Glutamatergic neuron (in vitro differentiated cells): ENCODE measurements at regions not wholly inside any gene's neighbourhood (a gene's known extent, or its start where the extent isn't known, plus 50 kb on each side); places are given as distances from the start of the nearest gene placed in this dataset.

ENCODE experiments used
- DNase-seq: peaks from one replicate; pipeline ENCODE4 v3.0.0; 2022
- H3K27ac Mint-ChIP-seq: one replicate; pipeline ENCODE4 v1.8.0; 2020; ENCODE audit warnings: mild to moderate bottlenecking, mixed read lengths, inconsistent platforms; ENCODE audit not compliant: unreplicated experiment
- H3K27me3 Mint-ChIP-seq: one replicate; pipeline ENCODE4 v1.8.0; 2020; ENCODE audit warnings: mild to moderate bottlenecking, moderate library complexity, mixed read lengths, inconsistent platforms; ENCODE audit not compliant: unreplicated experiment
- H3K36me3 Mint-ChIP-seq: one replicate; pipeline ENCODE4 v1.8.0; 2020; ENCODE audit warnings: mild to moderate bottlenecking, mixed read lengths, inconsistent platforms; ENCODE audit not compliant: unreplicated experiment
- H3K4me1 Mint-ChIP-seq: one replicate; pipeline ENCODE4 v1.8.0; 2020; ENCODE audit warnings: mild to moderate bottlenecking, low read depth, mixed read lengths, inconsistent platforms; ENCODE audit not compliant: unreplicated experiment
- H3K4me3 Mint-ChIP-seq: one replicate; pipeline ENCODE4 v1.8.0; 2020; ENCODE audit warnings: mild to moderate bottlenecking, mixed read lengths, inconsistent platforms; ENCODE audit not compliant: unreplicated experiment
- H3K9me3 Mint-ChIP-seq: one replicate; pipeline ENCODE4 v1.8.0; 2020; ENCODE audit warnings: mild to moderate bottlenecking, moderate library complexity, mixed read lengths, inconsistent platforms; ENCODE audit not compliant: unreplicated experiment
- TF ChIP-seq, protein P1 (sequence below): fragments of 200-600 bp; sonication (generic); IDR thresholded peaks from one replicate; pipeline ENCODE4 v1.5.0; 2021; ENCODE audit not compliant: partially characterized antibody, unreplicated experiment

DNA sequence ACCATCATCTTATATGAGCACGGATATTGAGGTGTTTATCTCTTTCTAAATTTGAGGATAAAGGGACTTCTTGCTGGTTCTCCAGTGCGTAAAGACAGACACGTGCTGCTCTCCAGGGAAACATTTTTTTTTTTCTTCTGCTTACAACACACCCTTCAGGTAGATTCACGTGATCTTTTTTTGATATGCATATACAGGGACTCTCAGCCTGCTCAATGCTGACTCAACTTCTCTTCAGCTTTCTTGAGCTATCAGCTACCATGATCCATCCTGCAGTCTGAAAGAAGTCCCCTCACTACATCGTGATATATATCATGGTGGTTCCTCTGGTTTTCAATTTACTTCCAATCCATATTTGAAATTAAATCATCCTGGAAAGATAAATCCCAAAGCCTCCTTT lies 87.1 kb upstream of the SLITRK3 start:
- Mint-ChIP-seq H3K27me3 (no peaks in the 10 kb centered on the region), H3K9me3 (no peaks in the 10 kb centered on the region), H3K36me3 (no peaks in the 10 kb centered on the region), H3K4me3 (no peak overlapping the region), H3K4me1 (peaks cover 5% of the 10 kb centered on the region), H3K27ac (no peak overlapping the region)
- DNase-seq, result no peak
- TF ChIP-seq, protein P1, sequence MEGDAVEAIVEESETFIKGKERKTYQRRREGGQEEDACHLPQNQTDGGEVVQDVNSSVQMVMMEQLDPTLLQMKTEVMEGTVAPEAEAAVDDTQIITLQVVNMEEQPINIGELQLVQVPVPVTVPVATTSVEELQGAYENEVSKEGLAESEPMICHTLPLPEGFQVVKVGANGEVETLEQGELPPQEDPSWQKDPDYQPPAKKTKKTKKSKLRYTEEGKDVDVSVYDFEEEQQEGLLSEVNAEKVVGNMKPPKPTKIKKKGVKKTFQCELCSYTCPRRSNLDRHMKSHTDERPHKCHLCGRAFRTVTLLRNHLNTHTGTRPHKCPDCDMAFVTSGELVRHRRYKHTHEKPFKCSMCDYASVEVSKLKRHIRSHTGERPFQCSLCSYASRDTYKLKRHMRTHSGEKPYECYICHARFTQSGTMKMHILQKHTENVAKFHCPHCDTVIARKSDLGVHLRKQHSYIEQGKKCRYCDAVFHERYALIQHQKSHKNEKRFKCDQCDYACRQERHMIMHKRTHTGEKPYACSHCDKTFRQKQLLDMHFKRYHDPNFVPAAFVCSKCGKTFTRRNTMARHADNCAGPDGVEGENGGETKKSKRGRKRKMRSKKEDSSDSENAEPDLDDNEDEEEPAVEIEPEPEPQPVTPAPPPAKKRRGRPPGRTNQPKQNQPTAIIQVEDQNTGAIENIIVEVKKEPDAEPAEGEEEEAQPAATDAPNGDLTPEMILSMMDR, result no peak

- Mint-ChIP-seq H3K27me3 (no peaks in the 10 kb centered on the region), H3K9me3 (no peaks in the 10 kb centered on the region), H3K36me3 (no peaks in the 10 kb centered on the region), H3K4me1 (peaks cover 5% of the 10 kb centered on the region), H3K27ac (no peak overlapping the region), H3K4me3 (no peak overlapping the region)
- TF ChIP-seq, protein P1, result no peak
- DNase-seq, result no peak
These were observed 83.3 kb upstream of the SLITRK3 start for GRCh38 chr3:165279471-165279870.

- H3K27me3 Mint-ChIP-seq, result no peaks in the 10 kb centered on the region
- no peak overlapping the region for H3K27ac Mint-ChIP-seq
- H3K9me3 Mint-ChIP-seq, result no peaks in the 10 kb centered on the region
- no peaks in the 10 kb centered on the region for H3K36me3 Mint-ChIP-seq
- TF ChIP-seq, protein P1, result no peak
- DNase-seq, result no peak
- H3K4me3 Mint-ChIP-seq, result no peak overlapping the region
- H3K4me1 Mint-ChIP-seq, result no peaks in the 10 kb centered on the region
These were observed 77.2 kb upstream of the SLITRK3 start for GRCh38 chr3:165273411-165273810.

DNA sequence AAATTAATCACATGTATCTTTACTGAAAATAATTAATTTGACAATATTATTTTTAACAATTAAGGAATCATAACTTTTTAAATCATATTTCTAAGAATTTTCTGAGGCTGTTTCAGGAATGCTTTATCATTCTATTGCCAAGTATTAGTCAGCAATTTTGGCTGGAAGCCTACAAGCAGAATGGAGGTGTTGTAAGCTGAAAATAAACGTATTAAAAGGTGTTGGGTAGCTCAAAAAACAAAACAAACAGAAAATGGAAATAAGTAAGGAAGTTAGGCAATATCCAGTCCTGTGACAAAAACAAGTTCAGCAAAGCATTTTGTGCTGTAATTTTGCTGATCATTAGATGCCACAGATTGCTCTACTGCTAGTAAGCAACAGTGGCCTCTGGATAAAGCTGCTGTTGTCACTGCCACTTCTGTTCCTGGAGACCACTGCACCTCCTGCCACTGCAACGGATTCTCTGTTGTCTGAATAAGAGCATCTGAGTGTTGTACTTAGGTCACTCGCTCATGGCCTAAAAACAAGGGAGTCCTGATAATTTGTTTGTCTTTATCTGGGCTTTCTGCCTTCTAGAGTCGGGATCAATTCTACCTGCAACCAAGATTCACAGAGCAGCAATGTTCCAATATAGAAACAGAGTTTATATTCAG lies 63.5 kb upstream of the SLITRK3 start:
- H3K9me3 Mint-ChIP-seq, result no peaks in the 10 kb centered on the region
- TF ChIP-seq, protein P1, result no peak
- DNase-seq, result no peak
- H3K27me3 Mint-ChIP-seq, result no peaks in the 10 kb centered on the region
- no peak overlapping the region for H3K27ac Mint-ChIP-seq
- H3K4me3 Mint-ChIP-seq, result no peak overlapping the region
- H3K36me3 Mint-ChIP-seq, result no peaks in the 10 kb centered on the region
- H3K4me1 Mint-ChIP-seq, result peaks cover 2% of the 10 kb centered on the region

DNA sequence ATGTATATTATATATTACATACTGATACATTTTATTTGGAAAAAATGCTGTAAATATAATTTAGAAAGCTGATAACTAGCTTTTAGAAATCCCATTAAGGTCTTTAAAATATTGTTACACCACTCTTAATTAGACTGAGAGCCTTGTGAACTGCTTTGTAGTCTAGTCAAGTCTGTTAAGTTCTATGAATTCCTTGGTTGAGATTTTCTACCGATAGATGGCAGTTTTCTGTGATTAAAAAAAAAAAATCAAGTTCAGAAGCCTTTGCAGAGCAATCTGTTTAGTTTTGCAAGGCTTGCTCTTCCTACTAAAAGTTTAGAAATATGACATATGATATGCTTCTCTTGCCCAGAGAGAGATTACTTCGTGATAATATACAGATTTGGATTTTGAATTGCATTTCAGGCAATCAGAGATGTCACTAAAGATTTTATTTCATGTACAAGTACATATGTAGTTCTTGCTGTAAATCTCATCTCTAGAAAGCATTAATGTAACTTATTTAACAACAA lies 60.4 kb upstream of the SLITRK3 start:
- peaks cover 2% of the 10 kb centered on the region for H3K4me1 Mint-ChIP-seq
- no peak overlapping the region for H3K27ac Mint-ChIP-seq
- H3K9me3 Mint-ChIP-seq, result no peaks in the 10 kb centered on the region
- DNase-seq, result no peak
- no peak overlapping the region for H3K4me3 Mint-ChIP-seq
- TF ChIP-seq, protein P1, result no peak
- H3K27me3 Mint-ChIP-seq, result no peaks in the 10 kb centered on the region
- H3K36me3 Mint-ChIP-seq, result no peaks in the 10 kb centered on the region
